PC-9 (cell line): ENCODE measurements at regions not wholly inside any gene's neighbourhood (a gene's known extent, or its start where the extent isn't known, plus 50 kb on each side); places are given as distances from the start of the nearest gene placed in this dataset.
A peak's percentile ranks its signal among the peaks of the same experiment; 100 is the strongest.

ENCODE experiments used
- BruUV-seq: library from RNA; stranded (reverse); fragments of 400-500 nt; replicated peaks from 2 replicates; lab custom pipeline; 2021; lab: Mats Ljungman, UMichigan
- CTCF ChIA-PET: fragments of 300-600 bp; sonication (Branson Sonifier 250); formaldehyde crosslinking; loops from one replicate; lab custom pipeline; 2022; ENCODE audit warnings: antibody characterized with exemption; lab: Charles Lee
- POLR2A ChIA-PET: fragments of 300-600 bp; sonication (Branson Sonifier 250); formaldehyde crosslinking; loops from one replicate; lab custom pipeline; 2022; ENCODE audit warnings: antibody characterized with exemption; ENCODE audit not compliant: unreplicated experiment; lab: Charles Lee
- DNase-seq, 2 experiments: peaks; one replicate each; pipeline versions ENCODE4 v3.0.0 to v3.0.0-alpha.2; 2015 to 2022; ENCODE audit warnings: mixed read lengths in 1 of 2
- H2AFZ ChIP-seq: fragments of 200-600 bp; sonication (generic); 2 replicates; pipeline ENCODE4 v1.8.1; 2017; ENCODE audit warnings: antibody characterized with exemption
- H3F3A ChIP-seq: fragments of 200-600 bp; sonication (generic); 2 replicates; pipeline ENCODE4 v1.8.1; 2017; ENCODE audit warnings: antibody characterized with exemption, mild to moderate bottlenecking, low read depth; ENCODE audit not compliant: insufficient read depth
- H3K27ac ChIP-seq: fragments of 200-600 bp; sonication (generic); 2 replicates; pipeline ENCODE4 v1.6.1; 2016; ENCODE audit warnings: mixed run types
- H3K27me3 ChIP-seq: fragments of 200-600 bp; sonication (generic); 2 replicates; pipeline ENCODE4 v1.6.1; 2016; ENCODE audit warnings: low read depth, mixed run types; ENCODE audit not compliant: insufficient read depth
- H3K36me3 ChIP-seq: fragments of 200-600 bp; sonication (generic); 2 replicates; pipeline ENCODE4 v1.6.1; 2016; ENCODE audit warnings: low read depth, mixed run types
- H3K4me1 ChIP-seq: fragments of 200-600 bp; sonication (generic); replicated peaks from 2 replicates; pipeline ENCODE4 v1.6.1; 2016; ENCODE audit warnings: mixed run types; ENCODE audit not compliant: insufficient read depth
- H3K4me2 ChIP-seq: fragments of 200-600 bp; sonication (generic); 2 replicates; pipeline ENCODE4 v1.6.1; 2017; ENCODE audit warnings: mixed run types
- H3K4me3 ChIP-seq: fragments of 200-600 bp; sonication (generic); 2 replicates; pipeline ENCODE4 v1.6.1; 2016; ENCODE audit warnings: mixed run types
- H3K79me2 ChIP-seq: fragments of 200-600 bp; sonication (generic); 2 replicates; pipeline ENCODE4 v1.6.1; 2017; ENCODE audit warnings: low read depth, mixed run types
- H3K9me2 ChIP-seq: fragments of 200-600 bp; sonication (generic); 2 replicates; pipeline ENCODE4 v1.8.1; 2017; ENCODE audit warnings: mild to moderate bottlenecking; ENCODE audit not compliant: insufficient read depth
- H3K9me3 ChIP-seq: fragments of 200-600 bp; sonication (generic); 2 replicates; pipeline ENCODE4 v1.8.1; 2016; ENCODE audit warnings: low read depth; ENCODE audit not compliant: insufficient read depth
- H4K20me1 ChIP-seq: fragments of 200-600 bp; sonication (generic); 2 replicates; pipeline ENCODE4 v1.8.1; 2017; ENCODE audit not compliant: insufficient read depth
- CTCF ChIP-seq: fragments of 200-600 bp; sonication (generic); conservative IDR thresholded peaks from 2 replicates; pipeline ENCODE4 v1.6.1; 2017; ENCODE audit warnings: mixed run types, antibody characterized with exemption, mild to moderate bottlenecking, moderate library complexity
- EZH2 ChIP-seq: fragments of 200-600 bp; sonication (generic); IDR thresholded peaks from 2 replicates; pipeline ENCODE4 v1.8.0; 2017; ENCODE audit warnings: antibody characterized with exemption, low read depth
- intact Hi-C: fragments of 100-400 bp; cut with micrococcal nuclease; formaldehyde crosslinking; loops from one replicate; pipeline ENCODE4 v1.10.0; 2022; ENCODE audit not compliant: unreplicated experiment

GRCh38 chr1:97014426-97014825 is 292.8 kb downstream of the PTBP2 start:
- Histone ChIP-seq H4K20me1 (no peaks in the 10 kb centered on the region), H3K4me2 (no peak overlapping the region), H2AFZ (no peak overlapping the region), H3K27me3 (no peaks in the 10 kb centered on the region), H3K79me2 (no peaks in the 10 kb centered on the region), H3K9me2 (no peaks in the 10 kb centered on the region), H3K36me3 (no peaks in the 10 kb centered on the region), H3K4me1 (no peaks in the 10 kb centered on the region), H3K27ac (no peak overlapping the region), H3K4me3 (no peak overlapping the region), H3F3A (no peaks in the 10 kb centered on the region), H3K9me3 (no peaks in the 10 kb centered on the region)
- BruUV-seq: no TSS peak
- no peak for TF ChIP-seq EZH2
- no peak for TF ChIP-seq CTCF
- intact Hi-C loops: no loop called here
- no peak for DNase-seq
- POLR2A ChIA-PET: no interaction called here
- CTCF ChIA-PET: no interaction called here

GRCh38 chr1:97017895-97018294 is 296.3 kb downstream of the PTBP2 start:
- H3K27ac ChIP-seq: no peak overlapping the region
- no peak overlapping the region for H3K4me3 ChIP-seq
- CTCF ChIA-PET: no interaction called here
- H3K9me2 ChIP-seq: 0 out of 2 replicates have a peak, but pooled peaks cover 10% of the 10 kb centered on the region
- no TSS peak for BruUV-seq
- H2AFZ ChIP-seq: peak overlapping the region; percentile 71
- intact Hi-C loops: no loop called here
- no peak overlapping the region for H3K4me2 ChIP-seq
- no peaks in the 10 kb centered on the region for H3K36me3 ChIP-seq
- no peak for DNase-seq
- no peaks in the 10 kb centered on the region for H3K4me1 ChIP-seq
- POLR2A ChIA-PET: no interaction called here
- H3F3A ChIP-seq: no peaks in the 10 kb centered on the region
- H3K9me3 ChIP-seq: no peaks in the 10 kb centered on the region
- no peaks in the 10 kb centered on the region for H3K27me3 ChIP-seq
- H4K20me1 ChIP-seq: no peaks in the 10 kb centered on the region
- H3K79me2 ChIP-seq: no peaks in the 10 kb centered on the region
- TF ChIP-seq EZH2 (no peak), CTCF (no peak)
